Stimulated activated CD4-positive, alpha-beta T cell treated with anti-CD3 and anti-CD28 coated beads, Interleukin-4, amount 100 ng/mL, for 48 hours (primary cell): ENCODE measurements at regions not wholly inside any gene's neighbourhood (a gene's known extent, or its start where the extent isn't known, plus 50 kb on each side); places are given as distances from the start of the nearest gene placed in this dataset.
"Not testable (repeated sequence)": the region's sequence is repeated elsewhere in the genome, so short reads cannot be mapped to it uniquely, and the experiment has no call there.

Experiments used
- DNase-seq, 2 donors: peaks; one replicate each; pipeline ENCODE4 v3.0.0-alpha.2; 2020; ENCODE audit warnings: low read depth in 2 of 2

GRCh38 chr7:86202833-86203232, 440.9 kb upstream of the GRM3 start:
- no peak for DNase-seq

GRCh38 chr7:86201767-86202166, 441.9 kb upstream of the GRM3 start:
- no peak for DNase-seq

DNA sequence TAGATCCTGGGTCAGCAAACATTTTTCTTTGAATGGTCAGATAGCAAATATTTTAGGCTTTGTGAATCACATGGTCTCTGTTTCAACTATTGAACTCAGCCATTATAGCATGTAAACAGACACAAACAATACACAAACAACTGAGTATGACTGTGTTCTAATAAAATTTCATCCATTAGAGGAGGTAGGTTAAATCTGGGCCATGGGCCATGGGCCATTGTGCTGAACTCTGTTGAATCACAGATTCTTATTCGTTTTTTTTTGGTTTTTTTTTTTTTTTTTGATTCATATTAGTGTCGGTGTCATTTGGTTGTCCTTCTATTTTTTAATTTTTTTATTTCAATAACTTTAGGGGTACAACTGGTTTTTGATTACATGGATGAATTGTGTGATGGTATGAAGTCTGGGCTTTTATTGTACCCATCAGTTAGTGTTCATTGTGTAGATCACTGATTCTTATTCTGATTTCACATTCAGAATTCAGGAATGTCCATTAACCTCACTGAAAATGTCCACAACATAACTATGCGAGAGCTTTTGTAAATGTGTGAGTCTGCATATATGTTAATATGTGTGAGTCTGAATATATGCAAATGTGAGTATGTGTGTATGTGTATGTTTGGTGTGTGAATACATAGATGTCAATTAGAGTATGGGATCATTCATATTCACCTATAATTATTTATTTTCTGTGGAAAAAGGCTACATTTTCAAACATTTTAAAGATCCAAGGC, 443.7 kb upstream of the GRM3 start:
- DNase-seq = no peak

GRCh38 chr7:86190351-86190750, 453.4 kb upstream of the GRM3 start:
- no peak for DNase-seq

DNA sequence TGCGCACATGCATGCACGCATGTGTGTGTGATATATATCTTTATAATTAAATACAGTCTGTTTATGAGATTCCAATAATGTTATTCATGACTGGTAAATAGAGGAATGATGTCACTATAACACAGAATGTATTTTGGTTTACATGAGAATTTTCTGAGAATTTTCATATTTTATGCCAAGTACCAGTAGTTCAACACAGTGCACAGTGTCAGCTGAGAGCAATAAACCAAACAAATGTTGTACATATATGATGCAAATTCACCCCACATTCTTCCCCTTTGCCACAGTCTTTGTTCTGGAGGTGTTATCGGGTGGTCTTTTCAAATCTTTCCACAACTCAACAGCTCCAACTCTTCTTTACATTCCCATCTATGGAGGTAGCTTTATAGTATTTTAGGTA, 462.2 kb upstream of the GRM3 start:
- DNase-seq = no peak

GRCh38 chr7:86164827-86165226, 478.9 kb upstream of the GRM3 start:
- DNase-seq = no peak

GRCh38 chr7:86158111-86158510, 485.6 kb upstream of the GRM3 start:
- no peak for DNase-seq

GRCh38 chr7:86155623-86156022, 488.1 kb upstream of the GRM3 start:
- DNase-seq = no peak

- no peak for DNase-seq
Measured at GRCh38 chr7:86152926-86153325, 490.8 kb upstream of the GRM3 start.

DNA sequence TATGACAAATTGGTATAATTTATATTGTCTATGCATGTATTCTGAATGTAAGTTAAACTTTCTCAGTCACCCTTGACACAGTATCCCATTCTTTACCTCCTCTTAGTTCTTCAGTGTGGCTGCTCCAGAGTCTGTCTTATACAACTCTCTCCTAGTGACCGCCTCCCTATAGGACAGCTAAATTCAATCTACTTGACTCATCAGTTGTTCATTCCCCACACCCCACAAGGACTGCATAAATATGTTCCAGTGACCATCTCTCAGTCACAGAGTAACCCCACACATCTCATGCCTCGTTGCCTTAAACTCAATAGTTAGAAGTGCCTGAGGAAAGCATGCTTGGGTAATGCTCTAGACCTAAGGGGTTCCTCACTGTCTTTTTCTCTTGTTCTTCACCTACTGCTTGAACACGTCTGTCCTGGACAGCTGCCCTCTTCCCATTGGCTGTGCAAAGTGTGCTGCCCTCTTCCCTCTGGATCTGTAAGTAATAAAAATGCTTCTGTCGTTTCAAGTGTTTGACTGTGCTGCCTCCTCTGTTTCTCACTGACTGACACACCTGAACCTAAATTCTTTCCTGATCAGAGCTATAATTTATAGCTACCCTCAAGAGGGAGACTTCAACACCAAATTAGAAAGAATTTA, 494.6 kb upstream of the GRM3 start:
- DNase-seq = no peak

DNA sequence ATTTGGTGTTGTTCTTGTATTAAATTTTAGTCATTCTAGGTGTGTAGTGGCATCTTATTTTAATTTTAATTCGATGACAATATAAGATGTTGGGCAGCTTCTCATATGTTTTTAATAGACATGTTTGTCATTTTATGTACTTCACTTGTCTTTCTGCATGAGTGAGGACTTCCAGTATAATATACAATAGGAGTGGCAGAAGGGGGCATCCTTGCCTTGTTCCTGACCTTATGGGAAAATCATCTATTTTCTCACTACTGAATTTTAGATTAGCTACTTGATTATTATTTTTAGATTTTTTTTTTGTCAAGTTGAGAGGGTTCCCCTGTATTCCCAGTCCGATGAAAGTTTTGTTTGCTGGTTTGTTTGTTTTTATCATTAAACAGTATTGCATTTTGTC, 495.2 kb upstream of the GRM3 start:
- DNase-seq = no peak

DNA sequence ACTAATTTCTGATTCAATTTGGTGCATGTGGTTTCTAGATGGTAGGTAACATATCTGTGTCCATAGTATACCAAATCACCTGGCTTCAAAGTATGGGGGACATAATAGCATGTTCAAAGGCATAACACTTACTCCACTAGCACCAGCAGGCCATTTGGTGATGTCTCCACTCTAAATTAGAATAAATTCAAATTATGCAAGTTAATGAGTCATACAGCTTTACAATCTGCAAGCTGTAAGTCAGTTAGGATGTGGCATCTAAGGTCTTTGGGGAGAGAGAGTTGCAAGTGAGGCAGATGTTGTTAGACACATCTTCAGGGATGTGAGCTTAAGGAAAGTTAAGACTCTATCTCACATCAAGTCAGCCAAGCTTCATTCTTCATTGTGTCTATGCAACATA, 506.4 kb upstream of the GRM3 start:
- DNase-seq = no peak

GRCh38 chr7:86130268-86130667, 513.4 kb upstream of the GRM3 start:
- no peak for DNase-seq

GRCh38 chr7:86123476-86123875, 520.2 kb upstream of the GRM3 start:
- no peak for DNase-seq

- no peak for DNase-seq
Measured at GRCh38 chr7:86094166-86094669, 549.5 kb upstream of the GRM3 start.

DNA sequence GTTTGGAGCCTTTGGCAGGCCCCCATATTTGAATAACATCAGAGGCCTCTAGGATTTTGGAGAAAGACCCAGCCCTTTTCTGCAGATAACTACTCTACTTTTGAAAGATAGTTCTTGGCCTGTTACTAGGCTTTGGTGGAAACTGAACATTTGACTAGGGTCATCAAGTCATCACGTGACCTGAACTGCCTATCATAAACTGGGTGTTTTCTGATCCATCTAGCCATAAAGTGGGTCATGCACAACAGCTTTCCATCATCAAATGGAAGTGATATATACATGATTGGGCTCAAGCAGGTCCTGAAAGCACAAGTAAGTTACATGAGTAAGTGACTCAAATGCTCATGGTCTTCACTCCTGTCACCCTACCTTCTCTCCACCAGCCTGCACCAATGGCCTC, 552.3 kb upstream of the GRM3 start:
- DNase-seq = no peak

DNA sequence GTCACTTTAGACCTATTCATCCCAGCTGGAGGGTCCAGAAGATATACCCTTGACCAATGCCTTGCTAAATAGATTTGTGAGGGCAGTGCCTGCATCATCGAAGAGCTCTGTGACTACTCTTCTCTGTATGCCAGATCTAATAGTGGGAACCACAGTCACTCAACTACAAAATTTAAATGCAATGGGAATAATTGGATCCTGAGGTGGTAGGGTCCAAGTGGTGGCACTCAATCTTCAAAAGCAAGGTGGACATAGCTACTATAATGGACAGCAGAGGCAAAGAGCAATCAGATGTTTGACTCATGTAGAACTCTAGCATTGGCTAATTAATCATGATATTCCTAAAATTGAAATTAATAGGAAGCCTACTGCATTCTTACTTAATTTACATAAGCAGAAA, 554.3 kb upstream of the GRM3 start:
- DNase-seq = no peak

- DNase-seq = not testable (repeated sequence)
Measured at GRCh38 chr7:86064572-86064971, 579.1 kb upstream of the GRM3 start.

DNA sequence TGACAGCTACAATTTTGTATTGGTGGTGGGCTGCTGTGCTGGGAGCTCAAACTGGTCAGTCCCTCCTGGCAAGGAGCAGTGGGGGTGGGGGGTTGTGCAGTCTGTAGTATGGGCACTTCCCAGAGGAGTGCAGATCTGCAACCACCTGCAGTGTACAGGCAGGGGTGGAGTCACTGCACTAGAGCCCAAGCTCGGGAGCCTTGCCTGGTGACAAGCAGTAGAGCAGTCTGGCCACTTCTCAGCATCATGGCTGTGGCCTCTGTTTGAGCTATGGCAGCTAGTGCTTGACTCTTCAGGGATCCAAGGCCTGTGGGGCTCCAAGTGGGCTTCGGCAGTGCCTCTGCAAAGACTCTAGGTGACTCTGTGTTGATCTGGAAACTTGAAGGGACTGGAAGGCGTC, 585.1 kb upstream of the GRM3 start:
- DNase-seq = no peak

- DNase-seq = no peak
Measured at GRCh38 chr7:86050918-86051317, 592.8 kb upstream of the GRM3 start.

- no peak for DNase-seq
Measured at GRCh38 chr7:86049910-86050309, 593.8 kb upstream of the GRM3 start.

DNA sequence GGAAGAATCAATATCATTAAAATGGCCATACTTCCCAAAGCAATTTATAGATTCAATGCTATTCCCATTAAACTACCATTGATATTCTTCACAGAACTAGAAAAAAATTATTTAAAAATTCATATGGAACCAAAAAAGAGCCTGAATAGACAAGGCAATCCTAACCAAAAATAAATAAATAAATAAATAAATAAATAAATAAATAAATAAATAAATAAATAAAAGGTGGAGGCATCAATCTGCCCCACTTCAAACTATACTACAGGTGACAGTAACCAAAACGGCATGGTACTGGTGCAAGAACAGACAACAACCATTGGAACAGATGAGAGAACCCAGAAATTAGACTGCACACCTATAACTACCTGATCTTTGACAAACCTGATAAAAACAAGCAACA, 598.5 kb upstream of the GRM3 start:
- DNase-seq = not testable (repeated sequence)

DNA sequence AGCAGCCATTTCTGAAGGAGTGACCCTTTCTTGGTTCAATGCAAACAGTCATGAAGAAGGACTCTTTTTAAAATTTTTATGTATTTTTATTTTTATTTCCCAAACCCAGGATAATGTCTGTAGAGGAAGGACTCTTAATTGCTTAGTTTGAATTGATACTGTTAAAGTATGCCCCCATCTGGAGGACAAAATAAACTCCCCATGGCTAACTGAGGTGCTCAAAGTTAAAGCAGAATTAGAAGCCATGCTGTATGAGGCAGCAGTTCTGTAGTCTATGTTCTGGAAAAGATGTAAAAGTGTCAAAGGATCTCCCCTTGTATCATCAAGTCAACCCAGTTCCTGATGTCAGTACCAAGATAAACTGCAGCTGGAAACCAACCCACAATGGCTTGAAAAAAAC, 617.9 kb upstream of the GRM3 start:
- DNase-seq = no peak

- DNase-seq = no peak
Measured at GRCh38 chr7:86013662-86014061, 630.0 kb upstream of the GRM3 start.
